SK-N-SH (cell line): ENCODE measurements at regions not wholly inside any gene's neighbourhood (a gene's known extent, or its start where the extent isn't known, plus 50 kb on each side); places are given as distances from the start of the nearest gene placed in this dataset.

Source experiments
- CTCF ChIA-PET: fragments of 300-600, 350-600 bp; formaldehyde crosslinking; extraction: SDS; loops from one replicate; lab custom pipeline; 2021; lab: Yijun Ruan, JAX
- POLR2A ChIA-PET: fragments of 350-600 bp; sonication (Branson Sonifier 250); formaldehyde crosslinking; extraction: SDS; loops from one replicate; lab custom pipeline; 2020; ENCODE audit warnings: antibody characterized with exemption, inconsistent platforms; lab: Yijun Ruan, JAX
- DNase-seq: peaks from one replicate; pipeline ENCODE4 v3.0.0; 2012
- H2AFZ ChIP-seq: fragments of 200-600 bp; sonication (generic); 2 replicates; pipeline ENCODE4 v1.8.1; 2016; ENCODE audit warnings: antibody characterized with exemption, mild to moderate bottlenecking, low read depth
- H3F3A ChIP-seq: fragments of 200-600 bp; sonication (generic); replicated peaks from 2 replicates; pipeline ENCODE3; 2016; ENCODE audit warnings: antibody characterized with exemption, mild to moderate bottlenecking; ENCODE audit not compliant: insufficient read depth
- H3K27ac ChIP-seq, 2 experiments: fragments of 200-500 bp in 1 of 2; fragments of 200-600 bp in 1 of 2; sonication (Bioruptor generic) in 1 of 2; sonication (generic), shearing (Covaris generic) in 1 of 2; 2 replicates each; pipeline versions ENCODE4 v1.5.1 to v1.6.1; 2014 to 2016; ENCODE audit warnings: low read depth in 2 of 2, inconsistent platforms in 1 of 2, low read length in 1 of 2, mild to moderate bottlenecking in 1 of 2, mixed read lengths in 1 of 2
- H3K27me3 ChIP-seq: fragments of 200-600 bp; sonication (generic), shearing (Covaris generic); 2 replicates; pipeline ENCODE4 v1.6.1; 2016; ENCODE audit warnings: mixed run types; ENCODE audit not compliant: insufficient read depth
- H3K36me3 ChIP-seq, 2 experiments: fragments of 200-500 bp in 1 of 2; fragments of 200-600 bp in 1 of 2; sonication (Bioruptor generic) in 1 of 2; sonication (generic) in 1 of 2; replicated peaks in 1 of 2; 2 replicates each; pipeline versions ENCODE3 to v1.5.1; 2014 to 2016; ENCODE audit warnings: low read length in 1 of 2, mild to moderate bottlenecking in 1 of 2; ENCODE audit not compliant: insufficient read depth in 2 of 2, control insufficient read depth in 1 of 2
- H3K4me1 ChIP-seq, 2 experiments: fragments of 200-500 bp in 1 of 2; fragments of 200-600 bp in 1 of 2; sonication (Bioruptor generic) in 1 of 2; sonication (generic), shearing (Covaris generic) in 1 of 2; 2 replicates each; pipeline versions ENCODE4 v1.5.1 to v1.6.1; 2014 to 2016; ENCODE audit warnings: low read depth in 1 of 2, low read length in 1 of 2, mixed run types in 1 of 2; ENCODE audit not compliant: insufficient read depth in 2 of 2, control insufficient read depth in 1 of 2
- H3K4me2 ChIP-seq: fragments of 200-600 bp; sonication (generic), shearing (Covaris generic); 2 replicates; pipeline ENCODE4 v1.6.1; 2017; ENCODE audit warnings: mixed run types
- H3K4me3 ChIP-seq, 2 experiments: fragments of 200-500 bp in 1 of 2; fragments of 200-600 bp in 1 of 2; sonication (Bioruptor generic) in 1 of 2; sonication (generic), shearing (Covaris generic) in 1 of 2; 2 replicates each; pipeline versions ENCODE4 v1.5.1 to v1.8.1; 2014 to 2016; ENCODE audit warnings: low read depth in 2 of 2, inconsistent platforms in 1 of 2, low read length in 1 of 2, mild to moderate bottlenecking in 1 of 2, mixed read lengths in 1 of 2, moderate library complexity in 1 of 2
- H3K79me2 ChIP-seq: fragments of 200-600 bp; sonication (generic); 2 replicates; pipeline ENCODE4 v1.8.1; 2017; ENCODE audit warnings: mild to moderate bottlenecking; ENCODE audit not compliant: insufficient read depth
- H3K9ac ChIP-seq: fragments of 200-600 bp; sonication (generic); 2 replicates; pipeline ENCODE4 v1.6.1; 2017; ENCODE audit warnings: mixed run types
- H3K9me2 ChIP-seq: fragments of 200-600 bp; sonication (generic); 2 replicates; pipeline ENCODE4 v1.6.1; 2017; ENCODE audit warnings: mixed run types
- H3K9me3 ChIP-seq: fragments of 200-600 bp; sonication (generic); 2 replicates; pipeline ENCODE4 v1.6.1; 2017; ENCODE audit warnings: mixed run types, mild to moderate bottlenecking, moderate library complexity
- H4K20me1 ChIP-seq: fragments of 200-600 bp; sonication (generic); 2 replicates; pipeline ENCODE4 v1.6.1; 2017; ENCODE audit warnings: mild to moderate bottlenecking, mixed run types; ENCODE audit not compliant: insufficient read depth
- CHD2 ChIP-seq: fragments of 150-350 bp; IDR thresholded peaks from 2 replicates; pipeline ENCODE4 v1.6.1; 2018; ENCODE audit warnings: low read length; ENCODE audit not compliant: partially characterized antibody
- EZH2phosphoT487 ChIP-seq: fragments of 200-600 bp; sonication (generic); IDR thresholded peaks from 2 replicates; pipeline ENCODE4 v1.6.1; 2017; ENCODE audit warnings: low read depth, mixed run types, mild to moderate bottlenecking, antibody characterized with exemption, moderate library complexity, borderline replicate concordance
- FOSL2 ChIP-seq: IDR thresholded peaks from 2 replicates; pipeline ENCODE4 v1.4.0; 2012; ENCODE audit warnings: low read depth, mild to moderate bottlenecking, moderate library complexity, borderline replicate concordance
- FOXJ3 ChIP-seq: sonication (generic); formaldehyde crosslinking; IDR thresholded peaks from 2 replicates; pipeline ENCODE4 v1.5.1; 2020; ENCODE audit warnings: mild to moderate bottlenecking, missing genetic modification reagents
- GATA2 ChIP-seq: sonication (generic); formaldehyde crosslinking; IDR thresholded peaks from 2 replicates; pipeline ENCODE4 v1.5.0; 2020; ENCODE audit warnings: mild to moderate bottlenecking, missing genetic modification reagents
- JUND ChIP-seq: IDR thresholded peaks from 2 replicates; pipeline ENCODE4 v1.4.0; 2012
- NFIC ChIP-seq: IDR thresholded peaks from 2 replicates; pipeline ENCODE4 v1.4.0; 2012; ENCODE audit warnings: borderline replicate concordance
- RFX5 ChIP-seq: IDR thresholded peaks from 2 replicates; pipeline ENCODE4 v1.6.1; 2012; ENCODE audit warnings: mild to moderate bottlenecking, improper control_type of control experiment, low read length
- SMC3 ChIP-seq: IDR thresholded peaks from 2 replicates; pipeline ENCODE4 v1.6.1; 2012; ENCODE audit warnings: low read depth, low read length, improper control_type of control experiment
- TAF1 ChIP-seq: IDR thresholded peaks from 2 replicates; pipeline ENCODE4 v1.6.1; 2012; ENCODE audit warnings: low read depth, mild to moderate bottlenecking, low read length, moderate library complexity, borderline replicate concordance
- TEAD4 ChIP-seq: IDR thresholded peaks from 2 replicates; pipeline ENCODE4 v1.4.0; 2012; ENCODE audit warnings: mild to moderate bottlenecking, borderline replicate concordance; ENCODE audit not compliant: insufficient read depth
- WGBS: methylation state at CpG from one replicate; pipeline ENCODE4 v1.1.6; 2017; ENCODE audit warnings: low lambda C conversion rate; 5-methylcytosine and 5-hydroxymethylcytosine counted together
- TF ChIP-seq, protein P1 (sequence below): IDR thresholded peaks from 2 replicates; pipeline ENCODE4 v1.4.0; 2012; ENCODE audit warnings: low read depth
- TF ChIP-seq, protein P2 (sequence below): IDR thresholded peaks from 2 replicates; pipeline ENCODE4 v1.4.0; 2012; ENCODE audit warnings: low read depth, borderline replicate concordance
- TF ChIP-seq, protein P3 (sequence below): fragments of 200-600 bp; sonication (generic); IDR thresholded peaks from 2 replicates; pipeline ENCODE4 v1.6.1; 2017; ENCODE audit warnings: antibody characterized with exemption, mild to moderate bottlenecking, moderate library complexity

DNA sequence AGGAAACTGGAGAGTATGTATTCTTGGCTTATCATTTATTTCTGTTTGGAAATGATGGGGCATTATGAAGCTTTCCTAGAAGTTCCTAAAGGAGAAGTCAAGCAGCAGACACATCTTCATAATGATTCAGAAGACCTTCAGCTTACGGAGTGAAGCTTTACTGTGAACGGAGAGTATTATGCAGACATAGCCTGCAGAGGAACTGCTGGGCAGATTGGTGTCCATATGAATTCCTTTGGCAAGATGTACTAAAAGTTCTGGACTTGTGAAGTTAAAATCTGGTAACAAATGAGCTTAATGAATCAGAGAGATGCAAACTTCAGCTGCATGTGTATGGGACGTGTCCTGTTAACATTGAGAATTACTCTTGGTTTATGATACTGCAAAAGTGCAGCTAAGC lies 60.1 kb downstream of the NABP1 start:
- no peak overlapping the region for H3K27ac ChIP-seq
- H3K4me1 ChIP-seq, result no peaks in the 10 kb centered on the region
- H3K9me3 ChIP-seq, result no peaks in the 10 kb centered on the region
- WGBS, result 88% methylated on average over 3 of the region's 3 CpGs
- DNase-seq, result no peak
- H4K20me1 ChIP-seq, result no peaks in the 10 kb centered on the region
- TF ChIP-seq FOXJ3 (CRISPR knock-in tag), result no peak
- TF ChIP-seq, protein P1, sequence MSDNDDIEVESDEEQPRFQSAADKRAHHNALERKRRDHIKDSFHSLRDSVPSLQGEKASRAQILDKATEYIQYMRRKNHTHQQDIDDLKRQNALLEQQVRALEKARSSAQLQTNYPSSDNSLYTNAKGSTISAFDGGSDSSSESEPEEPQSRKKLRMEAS, result no peak
- no peak for TF ChIP-seq NFIC
- TF ChIP-seq RFX5, result no peak
- ChIA-PET CTCF (interaction anchor here (0.5 to 1.3 kb wide), 2 partner anchors 47 to 95 kb away, joined by 3 to 4 read pairs; no protein-coding TSS in a partner anchor), POLR2A (no interaction called here)
- no peaks in the 10 kb centered on the region for H3K27me3 ChIP-seq
- no peaks in the 10 kb centered on the region for H3K9me2 ChIP-seq
- H2AFZ ChIP-seq, result no peak overlapping the region
- no peak overlapping the region for H3K9ac ChIP-seq
- no peaks in the 10 kb centered on the region for H3K36me3 ChIP-seq
- H3F3A ChIP-seq, result no peaks in the 10 kb centered on the region
- no peak overlapping the region for H3K4me2 ChIP-seq
- no peaks in the 10 kb centered on the region for H3K79me2 ChIP-seq
- H3K4me3 ChIP-seq, result no peak overlapping the region

DNA sequence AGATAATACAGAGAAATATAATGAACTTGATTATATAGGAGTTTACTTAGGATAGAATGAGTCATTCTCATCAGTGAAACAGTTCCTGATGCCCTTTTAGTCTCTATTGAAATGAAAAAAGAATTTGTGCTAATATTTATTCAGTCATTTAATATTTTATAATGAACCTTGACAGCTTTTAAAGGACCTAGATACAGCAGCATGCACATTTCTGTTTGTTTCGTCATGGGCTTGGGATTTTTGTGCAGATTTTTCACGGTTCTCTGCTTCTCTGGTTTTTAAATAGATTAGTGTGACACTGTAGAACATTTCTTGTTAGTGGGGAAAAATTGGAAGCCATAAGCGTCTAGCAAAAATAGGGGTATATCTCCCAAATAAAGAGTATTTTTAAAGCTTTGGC lies 60.7 kb downstream of the NABP1 start:
- no peak for DNase-seq
- Histone ChIP-seq H3K9ac (no peak overlapping the region), H4K20me1 (no peaks in the 10 kb centered on the region), H2AFZ (no peak overlapping the region), H3K36me3 (no peaks in the 10 kb centered on the region), H3K9me3 (no peaks in the 10 kb centered on the region), H3K4me2 (no peak overlapping the region), H3K27me3 (no peaks in the 10 kb centered on the region), H3K79me2 (no peaks in the 10 kb centered on the region), H3K4me1 (no peaks in the 10 kb centered on the region), H3F3A (no peaks in the 10 kb centered on the region), H3K4me3 (no peak overlapping the region), H3K27ac (no peak overlapping the region), H3K9me2 (no peaks in the 10 kb centered on the region)
- 57% methylated on average over 3 of the region's 3 CpGs for WGBS
- CTCF ChIA-PET, result interaction anchor here (0.5 kb wide), 1 partner anchor 95 kb away, joined by 4 read pairs; no protein-coding TSS in a partner anchor
- POLR2A ChIA-PET, result no interaction called here
- no peak for TF ChIP-seq TAF1
- TF ChIP-seq FOSL2, result no peak
- no peak for TF ChIP-seq CHD2
- TF ChIP-seq, protein P2, sequence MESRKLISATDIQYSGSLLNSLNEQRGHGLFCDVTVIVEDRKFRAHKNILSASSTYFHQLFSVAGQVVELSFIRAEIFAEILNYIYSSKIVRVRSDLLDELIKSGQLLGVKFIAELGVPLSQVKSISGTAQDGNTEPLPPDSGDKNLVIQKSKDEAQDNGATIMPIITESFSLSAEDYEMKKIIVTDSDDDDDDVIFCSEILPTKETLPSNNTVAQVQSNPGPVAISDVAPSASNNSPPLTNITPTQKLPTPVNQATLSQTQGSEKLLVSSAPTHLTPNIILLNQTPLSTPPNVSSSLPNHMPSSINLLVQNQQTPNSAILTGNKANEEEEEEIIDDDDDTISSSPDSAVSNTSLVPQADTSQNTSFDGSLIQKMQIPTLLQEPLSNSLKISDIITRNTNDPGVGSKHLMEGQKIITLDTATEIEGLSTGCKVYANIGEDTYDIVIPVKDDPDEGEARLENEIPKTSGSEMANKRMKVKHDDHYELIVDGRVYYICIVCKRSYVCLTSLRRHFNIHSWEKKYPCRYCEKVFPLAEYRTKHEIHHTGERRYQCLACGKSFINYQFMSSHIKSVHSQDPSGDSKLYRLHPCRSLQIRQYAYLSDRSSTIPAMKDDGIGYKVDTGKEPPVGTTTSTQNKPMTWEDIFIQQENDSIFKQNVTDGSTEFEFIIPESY, result no peak
- TF ChIP-seq JUND, result no peak
- no peak for TF ChIP-seq FOXJ3 (CRISPR knock-in tag)
- TF ChIP-seq SMC3, result no peak
- TF ChIP-seq EZH2phosphoT487, result no peak
- TF ChIP-seq GATA2 (CRISPR knock-in tag), result no peak
- TF ChIP-seq, protein P1, result no peak
- TF ChIP-seq TEAD4, result no peak
- TF ChIP-seq, protein P3, sequence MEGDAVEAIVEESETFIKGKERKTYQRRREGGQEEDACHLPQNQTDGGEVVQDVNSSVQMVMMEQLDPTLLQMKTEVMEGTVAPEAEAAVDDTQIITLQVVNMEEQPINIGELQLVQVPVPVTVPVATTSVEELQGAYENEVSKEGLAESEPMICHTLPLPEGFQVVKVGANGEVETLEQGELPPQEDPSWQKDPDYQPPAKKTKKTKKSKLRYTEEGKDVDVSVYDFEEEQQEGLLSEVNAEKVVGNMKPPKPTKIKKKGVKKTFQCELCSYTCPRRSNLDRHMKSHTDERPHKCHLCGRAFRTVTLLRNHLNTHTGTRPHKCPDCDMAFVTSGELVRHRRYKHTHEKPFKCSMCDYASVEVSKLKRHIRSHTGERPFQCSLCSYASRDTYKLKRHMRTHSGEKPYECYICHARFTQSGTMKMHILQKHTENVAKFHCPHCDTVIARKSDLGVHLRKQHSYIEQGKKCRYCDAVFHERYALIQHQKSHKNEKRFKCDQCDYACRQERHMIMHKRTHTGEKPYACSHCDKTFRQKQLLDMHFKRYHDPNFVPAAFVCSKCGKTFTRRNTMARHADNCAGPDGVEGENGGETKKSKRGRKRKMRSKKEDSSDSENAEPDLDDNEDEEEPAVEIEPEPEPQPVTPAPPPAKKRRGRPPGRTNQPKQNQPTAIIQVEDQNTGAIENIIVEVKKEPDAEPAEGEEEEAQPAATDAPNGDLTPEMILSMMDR, result no peak
